ENCODE measurements at regions not wholly inside any gene's neighbourhood (a gene's known extent, or its start where the extent isn't known, plus 50 kb on each side); places are given as distances from the start of the nearest gene placed in this dataset.

- no peak for TF ChIP-seq CTCF (IDR thresholded peaks at IDR 0.05; ENCODE audit: poor library complexity, severe bottlenecking)
- no peak for TF ChIP-seq TAF1 (IDR thresholded peaks at IDR 0.05; ENCODE audit: low read depth)
- no peak for TF ChIP-seq POLR2AphosphoS5 (IDR thresholded peaks at IDR 0.05)
- TF ChIP-seq SMC3 (conservative IDR thresholded peaks at IDR 0.05; ENCODE audit: poor library complexity) = no peak
These were observed 500.5 kb downstream of the BUD13 start for GRCh38 chr11:116272181-116272789.

Data from neural cell (in vitro differentiated cells).